Natural killer cell (primary cell): ENCODE measurements at regions not wholly inside any gene's neighbourhood (a gene's known extent, or its start where the extent isn't known, plus 50 kb on each side); places are given as distances from the start of the nearest gene placed in this dataset.

ENCODE experiments used
- ATAC-seq, 3 donors: fragments of 150-1000 bp in 2 of 3; fragments of 200-7000 bp in 1 of 3; cut with Tn5 transposase; 1 replicate in 1 of 3; 2 replicates in 2 of 3; pipeline ENCODE4 v1.10.0; 2021; ENCODE audit warnings: mild to moderate bottlenecking in 2 of 3, moderate library complexity in 2 of 3
- DNase-seq, 2 donors: peaks; one replicate each; pipeline versions ENCODE4 v3.0.0 to v3.0.0-alpha.2; 2013 to 2021; ENCODE audit warnings: mixed read lengths in 1 of 2
- H3K27ac ChIP-seq: one replicate; pipeline ENCODE4 v1.5.1; 2013; ENCODE audit warnings: mild to moderate bottlenecking, low read length
- H3K27me3 ChIP-seq: one replicate; pipeline ENCODE4 v1.6.1; 2013; ENCODE audit warnings: low read length; ENCODE audit not compliant: control insufficient read depth, insufficient read depth
- H3K36me3 ChIP-seq: one replicate; pipeline ENCODE4 v1.6.1; 2013; ENCODE audit warnings: low read length; ENCODE audit not compliant: control insufficient read depth, insufficient read depth
- H3K4me1 ChIP-seq: one replicate; pipeline ENCODE4 v1.6.1; 2013; ENCODE audit warnings: low read length; ENCODE audit not compliant: control insufficient read depth, insufficient read depth
- H3K4me3 ChIP-seq: one replicate; pipeline ENCODE4 v1.5.1; 2013; ENCODE audit warnings: low read length
- H3K9me3 ChIP-seq: one replicate; pipeline ENCODE4 v1.6.1; 2013; ENCODE audit warnings: low read length; ENCODE audit not compliant: control insufficient read depth, insufficient read depth
- H3K27ac Mint-ChIP-seq, 2 donors: one replicate each; pipeline ENCODE4 v1.8.0; 2022; ENCODE audit warnings: mild to moderate bottlenecking in 2 of 2, mixed read lengths in 2 of 2, moderate library complexity in 1 of 2
- H3K27me3 Mint-ChIP-seq, 2 donors: one replicate each; pipeline ENCODE4 v1.8.0; 2022; ENCODE audit warnings: low read depth in 2 of 2, mixed read lengths in 2 of 2
- H3K36me3 Mint-ChIP-seq: one replicate; pipeline ENCODE4 v1.8.0; 2022; ENCODE audit warnings: mixed read lengths
- H3K4me1 Mint-ChIP-seq, 2 donors: one replicate each; pipeline ENCODE4 v1.8.0; 2022; ENCODE audit warnings: mixed read lengths in 2 of 2
- H3K4me3 Mint-ChIP-seq: one replicate; pipeline ENCODE4 v1.8.0; 2022; ENCODE audit warnings: mild to moderate bottlenecking, moderate library complexity, mixed read lengths
- H3K9me3 Mint-ChIP-seq, 2 donors: one replicate each; pipeline ENCODE4 v1.8.0; 2022; ENCODE audit warnings: mixed read lengths in 2 of 2
- WGBS: methylation state at CpG from one replicate; pipeline ENCODE4 v1.1.7; 2013; ENCODE audit warnings: missing lambda C conversion rate; ENCODE audit not compliant: insufficient coverage; 5-methylcytosine and 5-hydroxymethylcytosine counted together
- intact Hi-C: fragments of 100-400 bp; cut with micrococcal nuclease; formaldehyde crosslinking; loops from one replicate; pipeline ENCODE4 v1.14.2; 2022
- TF ChIP-seq, protein P1 (sequence below): fragments of 200-600 bp; IDR thresholded peaks from one replicate; pipeline ENCODE4 v1.8.0; 2022; ENCODE audit warnings: antibody characterized with exemption

- Histone ChIP-seq H3K27me3 (no peaks in the 10 kb centered on the region), H3K9me3 (no peaks in the 10 kb centered on the region), H3K4me3 (no peak overlapping the region), H3K4me1 (no peaks in the 10 kb centered on the region), H3K27ac (no peak overlapping the region), H3K36me3 (peaks cover 2% of the 10 kb centered on the region)
- no peak for ATAC-seq
- TF ChIP-seq, protein P1, sequence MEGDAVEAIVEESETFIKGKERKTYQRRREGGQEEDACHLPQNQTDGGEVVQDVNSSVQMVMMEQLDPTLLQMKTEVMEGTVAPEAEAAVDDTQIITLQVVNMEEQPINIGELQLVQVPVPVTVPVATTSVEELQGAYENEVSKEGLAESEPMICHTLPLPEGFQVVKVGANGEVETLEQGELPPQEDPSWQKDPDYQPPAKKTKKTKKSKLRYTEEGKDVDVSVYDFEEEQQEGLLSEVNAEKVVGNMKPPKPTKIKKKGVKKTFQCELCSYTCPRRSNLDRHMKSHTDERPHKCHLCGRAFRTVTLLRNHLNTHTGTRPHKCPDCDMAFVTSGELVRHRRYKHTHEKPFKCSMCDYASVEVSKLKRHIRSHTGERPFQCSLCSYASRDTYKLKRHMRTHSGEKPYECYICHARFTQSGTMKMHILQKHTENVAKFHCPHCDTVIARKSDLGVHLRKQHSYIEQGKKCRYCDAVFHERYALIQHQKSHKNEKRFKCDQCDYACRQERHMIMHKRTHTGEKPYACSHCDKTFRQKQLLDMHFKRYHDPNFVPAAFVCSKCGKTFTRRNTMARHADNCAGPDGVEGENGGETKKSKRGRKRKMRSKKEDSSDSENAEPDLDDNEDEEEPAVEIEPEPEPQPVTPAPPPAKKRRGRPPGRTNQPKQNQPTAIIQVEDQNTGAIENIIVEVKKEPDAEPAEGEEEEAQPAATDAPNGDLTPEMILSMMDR: no peak
- intact Hi-C loops: no loop called here
- 100% methylated on average over 1 of the region's 3 CpGs for WGBS
- Mint-ChIP-seq H3K9me3 (no peaks in the 10 kb centered on the region), H3K36me3 (peaks cover 5% of the 10 kb centered on the region), H3K4me1 (no peaks in the 10 kb centered on the region), H3K27ac (no peak overlapping the region), H3K4me3 (no peak overlapping the region), H3K27me3 (no peaks in the 10 kb centered on the region)
- no peak for DNase-seq
Observed at GRCh38 chr16:27633221-27633620, 83.3 kb downstream of the KATNIP start.

DNA sequence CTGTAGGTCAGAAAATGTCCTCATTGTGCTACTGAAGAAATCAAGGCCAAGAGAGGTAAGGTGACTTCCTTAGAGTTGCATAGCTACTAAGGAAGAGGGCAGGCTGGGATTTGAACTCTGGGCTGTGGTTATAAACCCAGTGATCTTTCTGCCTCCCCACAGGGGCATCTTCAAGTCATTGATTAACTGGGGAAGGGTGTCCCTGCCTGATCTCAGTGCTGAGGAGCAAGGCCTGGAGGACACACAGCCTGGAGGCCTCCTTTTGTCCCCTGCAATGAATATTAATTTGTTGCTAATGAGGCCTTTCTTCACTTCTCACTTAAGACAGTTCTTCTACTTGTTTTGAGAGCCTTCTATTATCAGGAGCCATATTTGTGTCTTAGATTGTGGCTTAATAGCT is 83.8 kb downstream of the KATNIP start:
- no peak for ATAC-seq
- Mint-ChIP-seq H3K4me1 (no peaks in the 10 kb centered on the region), H3K36me3 (peaks cover 5% of the 10 kb centered on the region), H3K27me3 (no peaks in the 10 kb centered on the region), H3K9me3 (no peaks in the 10 kb centered on the region), H3K27ac (no peak overlapping the region), H3K4me3 (no peak overlapping the region)
- no peaks in the 10 kb centered on the region for H3K27me3 ChIP-seq
- no peak for DNase-seq
- TF ChIP-seq, protein P1: no peak
- peaks cover 2% of the 10 kb centered on the region for H3K36me3 ChIP-seq
- H3K4me3 ChIP-seq: no peak overlapping the region
- no peaks in the 10 kb centered on the region for H3K9me3 ChIP-seq
- intact Hi-C loops: no loop called here
- H3K4me1 ChIP-seq: no peaks in the 10 kb centered on the region
- no peak overlapping the region for H3K27ac ChIP-seq

DNA sequence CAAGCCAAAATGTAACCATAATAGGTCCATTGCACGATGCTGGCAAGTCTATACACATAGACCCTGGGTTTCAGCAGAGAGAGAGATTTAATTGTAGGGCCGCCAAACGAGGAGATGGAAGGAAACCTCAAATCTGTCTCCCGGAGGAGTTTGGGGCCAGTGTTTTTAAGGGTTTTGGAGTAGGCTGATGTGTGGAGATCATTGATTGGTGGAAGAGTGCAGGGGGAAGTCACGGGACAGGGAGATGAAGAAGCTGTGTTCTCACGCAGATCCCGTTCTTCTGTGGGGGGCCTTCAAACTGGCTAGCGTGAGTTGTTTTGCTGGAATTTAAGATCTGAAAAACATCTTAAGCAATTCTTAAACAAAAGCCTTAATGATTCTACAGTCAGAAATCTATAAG is 84.8 kb downstream of the KATNIP start:
- Mint-ChIP-seq H3K27ac (no peak overlapping the region), H3K9me3 (no peaks in the 10 kb centered on the region), H3K4me1 (no peaks in the 10 kb centered on the region), H3K36me3 (peaks cover 5% of the 10 kb centered on the region), H3K27me3 (no peaks in the 10 kb centered on the region), H3K4me3 (no peak overlapping the region)
- no peak overlapping the region for H3K4me3 ChIP-seq
- ATAC-seq: no peak
- no peaks in the 10 kb centered on the region for H3K27me3 ChIP-seq
- no peak overlapping the region for H3K27ac ChIP-seq
- H3K36me3 ChIP-seq: peaks cover 2% of the 10 kb centered on the region
- no peaks in the 10 kb centered on the region for H3K9me3 ChIP-seq
- DNase-seq: no peak
- H3K4me1 ChIP-seq: no peaks in the 10 kb centered on the region
- intact Hi-C loops: no loop called here
- TF ChIP-seq, protein P1: no peak
- WGBS: 94% methylated on average over 8 of the region's 8 CpGs

DNA sequence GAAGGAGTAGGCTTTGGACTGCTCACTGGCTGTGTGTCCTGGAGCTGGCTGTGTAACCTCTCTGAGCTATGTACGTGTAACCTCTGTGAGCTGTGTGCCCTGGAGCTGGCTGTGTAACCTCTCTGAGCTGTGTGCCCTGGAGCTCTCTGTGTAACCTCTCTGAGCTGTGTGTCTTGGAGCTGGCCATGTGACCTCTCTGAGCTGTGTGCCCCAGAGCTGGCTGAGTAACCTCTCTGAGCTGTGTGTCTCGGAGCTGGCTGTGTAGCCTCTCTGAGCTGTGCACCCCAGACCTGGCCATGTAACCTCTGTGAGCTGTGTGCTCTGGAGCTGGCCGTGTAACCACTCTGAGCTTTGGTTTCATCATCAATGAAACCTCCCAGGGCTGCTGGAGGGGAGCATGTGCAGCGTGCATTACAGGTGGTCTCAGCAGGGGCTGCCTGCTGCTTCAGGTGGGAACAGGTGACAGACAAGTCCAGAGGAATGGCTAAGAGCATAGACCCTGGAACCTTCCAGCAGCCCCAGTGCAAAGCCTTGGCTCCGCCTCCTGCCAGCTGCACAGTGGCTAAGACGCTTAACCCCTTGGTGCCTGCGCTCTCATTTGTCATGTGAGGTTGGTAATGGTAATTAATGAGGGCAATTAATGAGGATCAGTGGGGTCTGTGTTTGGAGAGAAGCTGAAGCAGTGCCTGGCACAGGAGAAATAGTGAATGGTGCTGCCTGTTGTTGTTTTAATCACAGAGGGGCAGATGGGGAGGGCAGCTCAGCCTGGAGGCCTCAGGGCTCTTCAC is 86.7 kb downstream of the KATNIP start:
- H3K27me3 ChIP-seq: no peaks in the 10 kb centered on the region
- no peaks in the 10 kb centered on the region for H3K9me3 ChIP-seq
- H3K36me3 Mint-ChIP-seq: peaks cover 5% of the 10 kb centered on the region
- H3K4me1 Mint-ChIP-seq: peaks cover 0 to 4% of the 10 kb centered on the region in 2 donors
- intact Hi-C loops: no loop called here
- H3K4me3 Mint-ChIP-seq: no peak overlapping the region
- H3K27me3 Mint-ChIP-seq: no peaks in the 10 kb centered on the region
- DNase-seq (no peak), ATAC-seq (no peak)
- H3K27ac Mint-ChIP-seq: no peak overlapping the region
- H3K4me3 ChIP-seq: no peak overlapping the region
- H3K36me3 ChIP-seq: peaks cover 2% of the 10 kb centered on the region
- TF ChIP-seq, protein P1: no peak
- WGBS: 95% methylated on average over 7 of the region's 7 CpGs
- H3K9me3 Mint-ChIP-seq: no peaks in the 10 kb centered on the region
- no peak overlapping the region for H3K27ac ChIP-seq
- no peaks in the 10 kb centered on the region for H3K4me1 ChIP-seq
